Naive B cell (primary cell): ENCODE measurements at regions not wholly inside any gene's neighbourhood (a gene's known extent, or its start where the extent isn't known, plus 50 kb on each side); places are given as distances from the start of the nearest gene placed in this dataset.
"Not testable (repeated sequence)": the region's sequence is repeated elsewhere in the genome, so short reads cannot be mapped to it uniquely, and the experiment has no call there.

Experiments
- ATAC-seq, 2 donors: fragments of 150-1000 bp; cut with Tn5 transposase; 2 replicates each; pipeline ENCODE4 v1.10.0; 2021; ENCODE audit warnings: low read depth in 2 of 2, mild to moderate bottlenecking in 2 of 2, moderate library complexity in 2 of 2
- DNase-seq: peaks from one replicate; pipeline ENCODE4 v3.0.0; 2022
- H3K27ac Mint-ChIP-seq, 6 donors: one replicate each; pipeline ENCODE4 v1.8.0; 2020 to 2022; ENCODE audit warnings: mild to moderate bottlenecking in 6 of 6, mixed read lengths in 6 of 6, moderate library complexity in 5 of 6, inconsistent platforms in 2 of 6
- H3K27me3 Mint-ChIP-seq, 3 donors: one replicate each; pipeline ENCODE4 v1.8.0; 2021 to 2022; ENCODE audit warnings: mixed read lengths in 3 of 3, mild to moderate bottlenecking in 1 of 3
- H3K36me3 Mint-ChIP-seq, 2 donors: one replicate each; pipeline ENCODE4 v1.8.0; 2020 to 2022; ENCODE audit warnings: mixed read lengths in 2 of 2, inconsistent platforms in 1 of 2, mild to moderate bottlenecking in 1 of 2
- H3K4me1 Mint-ChIP-seq, 3 donors: one replicate each; pipeline ENCODE4 v1.8.0; 2020 to 2022; ENCODE audit warnings: mixed read lengths in 3 of 3, inconsistent platforms in 1 of 3, mild to moderate bottlenecking in 1 of 3, moderate library complexity in 1 of 3
- H3K4me3 Mint-ChIP-seq, 8 donors: one replicate each; pipeline ENCODE4 v1.8.0; 2020 to 2022; ENCODE audit warnings: mild to moderate bottlenecking in 8 of 8, mixed read lengths in 8 of 8, moderate library complexity in 8 of 8, inconsistent platforms in 2 of 8
- H3K9me3 Mint-ChIP-seq, 7 donors: one replicate each; pipeline ENCODE4 v1.8.0; 2020 to 2022; ENCODE audit warnings: mixed read lengths in 7 of 7, mild to moderate bottlenecking in 5 of 7, inconsistent platforms in 2 of 7, moderate library complexity in 1 of 7

- no peak for ATAC-seq
- Mint-ChIP-seq H3K9me3 (no peaks in the 10 kb centered on the region), H3K27ac (no peak overlapping the region), H3K4me3 (no peak overlapping the region), H3K27me3 (peaks cover 3 to 9% (median 5%) of the 10 kb centered on the region in 3 donors), H3K36me3 (no peaks in the 10 kb centered on the region), H3K4me1 (no peaks in the 10 kb centered on the region)
- DNase-seq = no peak
Measured at GRCh38 chrX:135632353-135632752, 81.1 kb upstream of the CT45A1 start.

DNA sequence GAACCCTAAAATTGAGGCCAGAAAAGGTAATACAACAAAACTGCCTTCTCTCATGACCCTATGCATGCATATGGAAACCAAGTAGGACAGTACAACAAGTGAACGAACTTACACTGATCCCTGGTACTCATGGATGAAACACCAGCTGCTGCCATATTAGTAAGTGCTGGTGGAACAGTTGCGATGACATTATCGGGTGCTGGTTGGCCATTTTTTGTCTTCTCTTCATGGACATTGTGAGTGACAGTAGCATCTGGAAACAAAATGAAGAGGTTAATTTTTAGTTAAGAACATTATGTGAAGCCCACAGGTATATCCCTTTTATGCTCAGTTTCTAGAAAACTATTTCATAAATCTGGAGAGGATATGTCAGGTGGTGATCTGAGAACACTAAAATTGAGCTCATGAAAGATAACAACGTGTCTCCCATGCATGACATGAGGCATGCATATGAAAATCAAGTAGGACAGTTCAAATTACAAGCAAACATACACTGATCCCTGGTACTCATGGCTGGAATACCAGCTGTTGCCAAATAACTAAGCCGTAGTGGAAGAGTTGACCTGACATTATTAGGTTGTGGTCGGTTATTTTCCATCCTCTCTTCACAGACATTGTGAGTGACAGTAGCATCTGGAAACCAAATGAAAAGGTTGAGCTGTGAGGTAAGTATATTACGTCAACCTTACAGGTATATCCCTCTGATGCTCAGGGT, 74.2 kb upstream of the CT45A1 start:
- DNase-seq (no peak), ATAC-seq (no peak)
- Mint-ChIP-seq H3K4me3 (no peak overlapping the region), H3K4me1 (no peaks in the 10 kb centered on the region), H3K27me3 (peaks cover 1 to 19% (median 4%) of the 10 kb centered on the region in 3 donors), H3K36me3 (no peaks in the 10 kb centered on the region), H3K27ac (no peak overlapping the region), H3K9me3 (peaks cover 0 to 2% (median 0%) of the 10 kb centered on the region in 7 donors)

- H3K9me3 Mint-ChIP-seq = peaks cover 0 to 2% (median 0%) of the 10 kb centered on the region in 7 donors
- H3K27me3 Mint-ChIP-seq = peaks cover 0 to 12% (median 0%) of the 10 kb centered on the region in 3 donors
- ATAC-seq = no peak
- no peak overlapping the region for H3K4me3 Mint-ChIP-seq
- H3K36me3 Mint-ChIP-seq = no peaks in the 10 kb centered on the region
- H3K27ac Mint-ChIP-seq = no peak overlapping the region
- no peaks in the 10 kb centered on the region for H3K4me1 Mint-ChIP-seq
- DNase-seq = no peak
Measured at GRCh38 chrX:135643916-135644315, 69.5 kb upstream of the CT45A1 start.

DNA sequence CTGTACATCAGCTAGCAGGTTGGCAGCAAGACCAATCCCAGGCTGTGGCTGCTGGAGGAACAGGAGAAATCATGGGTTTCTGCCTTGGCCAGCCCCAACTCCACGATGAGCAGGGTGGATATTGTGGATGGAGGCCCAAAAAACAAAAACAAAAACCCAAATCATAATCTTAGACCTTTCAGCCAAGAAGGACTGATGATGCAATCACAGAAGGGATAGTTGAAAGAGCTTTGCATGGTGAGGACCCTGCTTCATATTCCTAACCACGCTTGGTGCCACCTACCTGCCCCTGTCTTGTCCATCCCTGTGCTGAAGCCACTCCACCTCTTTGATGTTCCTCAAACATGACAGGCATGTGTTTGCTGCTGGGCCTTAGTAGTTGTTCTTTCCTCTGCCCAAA, 68.8 kb upstream of the CT45A1 start:
- H3K36me3 Mint-ChIP-seq = no peaks in the 10 kb centered on the region
- peaks cover 0 to 2% (median 0%) of the 10 kb centered on the region in 7 donors for H3K9me3 Mint-ChIP-seq
- peaks cover 0 to 9% (median 0%) of the 10 kb centered on the region in 3 donors for H3K27me3 Mint-ChIP-seq
- H3K4me3 Mint-ChIP-seq = no peak overlapping the region
- no peaks in the 10 kb centered on the region for H3K4me1 Mint-ChIP-seq
- H3K27ac Mint-ChIP-seq = no peak overlapping the region
- DNase-seq (no peak), ATAC-seq (no peak)

GRCh38 chrX:135649029-135649428, 64.4 kb upstream of the CT45A1 start:
- no peaks in the 10 kb centered on the region for H3K4me1 Mint-ChIP-seq
- DNase-seq (no peak), ATAC-seq (no peak)
- H3K9me3 Mint-ChIP-seq = no peaks in the 10 kb centered on the region
- H3K27me3 Mint-ChIP-seq = peaks cover 0 to 8% (median 0%) of the 10 kb centered on the region in 3 donors
- H3K36me3 Mint-ChIP-seq = no peaks in the 10 kb centered on the region
- H3K4me3 Mint-ChIP-seq = no peak overlapping the region
- no peak overlapping the region for H3K27ac Mint-ChIP-seq

GRCh38 chrX:135649561-135649960, 63.9 kb upstream of the CT45A1 start:
- peaks cover 0 to 8% (median 0%) of the 10 kb centered on the region in 3 donors for H3K27me3 Mint-ChIP-seq
- no peaks in the 10 kb centered on the region for H3K4me1 Mint-ChIP-seq
- no peak overlapping the region for H3K4me3 Mint-ChIP-seq
- H3K36me3 Mint-ChIP-seq = no peaks in the 10 kb centered on the region
- ATAC-seq = no peak
- H3K27ac Mint-ChIP-seq = no peak overlapping the region
- H3K9me3 Mint-ChIP-seq = no peaks in the 10 kb centered on the region
- no peak for DNase-seq

DNA sequence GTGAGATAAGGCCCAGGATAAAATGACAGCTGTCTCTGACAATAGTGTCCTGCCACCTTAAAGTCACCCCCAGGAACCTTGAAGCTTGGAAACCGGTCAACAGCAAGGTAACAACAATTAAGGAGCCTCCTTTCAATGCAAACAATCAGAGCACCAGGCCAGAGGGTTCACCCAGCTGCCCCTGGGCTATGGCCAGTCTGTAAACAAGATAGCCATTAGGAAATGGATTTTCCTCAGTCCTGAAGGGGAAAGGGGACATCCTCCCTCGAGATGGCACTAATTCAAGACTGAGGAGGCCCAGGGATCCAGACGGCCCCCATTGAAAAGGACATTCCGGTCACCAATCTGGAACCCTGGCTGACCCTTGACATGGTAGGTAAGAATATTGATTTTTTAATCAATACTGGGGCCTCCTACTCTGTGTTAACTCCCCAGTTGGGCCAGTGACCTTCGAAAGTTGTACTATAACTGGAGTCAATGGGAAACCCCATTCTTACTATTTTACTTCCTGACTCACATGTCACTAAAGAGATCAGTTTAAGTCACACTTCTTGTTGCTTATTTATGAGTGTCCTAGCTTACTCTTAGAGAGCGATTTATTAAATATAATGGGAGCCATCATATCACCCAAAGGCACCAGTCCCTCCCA, 61.7 kb upstream of the CT45A1 start:
- no peak for ATAC-seq
- DNase-seq = no peak
- Mint-ChIP-seq H3K4me1 (no peaks in the 10 kb centered on the region), H3K27me3 (peaks cover 0 to 8% (median 0%) of the 10 kb centered on the region in 3 donors), H3K36me3 (no peaks in the 10 kb centered on the region), H3K27ac (peak overlapping the region in 1 of 6 donors; percentile 63), H3K4me3 (no peak overlapping the region), H3K9me3 (no peaks in the 10 kb centered on the region)

- no peaks in the 10 kb centered on the region for H3K36me3 Mint-ChIP-seq
- DNase-seq (no peak), ATAC-seq (no peak)
- H3K9me3 Mint-ChIP-seq = peaks cover 0 to 5% (median 0%) of the 10 kb centered on the region in 7 donors
- no peaks in the 10 kb centered on the region for H3K4me1 Mint-ChIP-seq
- no peak overlapping the region for H3K27ac Mint-ChIP-seq
- H3K4me3 Mint-ChIP-seq = no peak overlapping the region
- H3K27me3 Mint-ChIP-seq = peaks cover 0 to 8% (median 0%) of the 10 kb centered on the region in 3 donors
Measured at GRCh38 chrX:135652602-135653001, 60.8 kb upstream of the CT45A1 start.

- H3K27me3 Mint-ChIP-seq, H3K4me3 Mint-ChIP-seq, H3K36me3 Mint-ChIP-seq, ATAC-seq, H3K27ac Mint-ChIP-seq, DNase-seq, H3K4me1 Mint-ChIP-seq, H3K9me3 Mint-ChIP-seq: not testable (repeated sequence)
Measured at GRCh38 chrX:135657952-135658654, 55.3 kb upstream of the CT45A1 start.
